ENCODE measurements at regions not wholly inside any gene's neighbourhood (a gene's known extent, or its start where the extent isn't known, plus 50 kb on each side); places are given as distances from the start of the nearest gene placed in this dataset.
"Not testable (repeated sequence)": the region's sequence is repeated elsewhere in the genome, so short reads cannot be mapped to it uniquely, and the experiment has no call there.

DNA sequence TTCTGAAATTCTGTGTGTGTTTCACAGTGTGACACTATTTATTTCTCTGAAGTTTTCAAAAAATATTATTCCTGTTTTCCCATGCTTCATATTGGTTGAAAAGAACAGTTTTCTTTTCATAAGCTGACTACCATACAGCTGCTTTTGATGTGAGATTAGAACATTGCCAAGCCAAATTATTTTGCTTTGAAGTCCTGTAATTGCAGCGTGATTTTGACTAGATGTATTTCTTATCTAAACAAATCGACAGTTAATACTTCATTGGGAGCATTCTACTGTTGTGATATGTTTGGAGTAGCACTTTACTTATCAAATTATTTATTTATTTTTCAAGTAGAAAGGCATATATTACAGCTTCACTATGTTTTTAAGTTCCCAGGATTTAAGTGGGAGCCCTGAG is 132.0 kb downstream of the DACT1 start:
- no peaks in the 10 kb centered on the region for H3K36me3 ChIP-seq (ENCODE audit: control insufficient read depth in 1 of 2, insufficient read depth in 2 of 2, low read length in 1 of 2)

DNA sequence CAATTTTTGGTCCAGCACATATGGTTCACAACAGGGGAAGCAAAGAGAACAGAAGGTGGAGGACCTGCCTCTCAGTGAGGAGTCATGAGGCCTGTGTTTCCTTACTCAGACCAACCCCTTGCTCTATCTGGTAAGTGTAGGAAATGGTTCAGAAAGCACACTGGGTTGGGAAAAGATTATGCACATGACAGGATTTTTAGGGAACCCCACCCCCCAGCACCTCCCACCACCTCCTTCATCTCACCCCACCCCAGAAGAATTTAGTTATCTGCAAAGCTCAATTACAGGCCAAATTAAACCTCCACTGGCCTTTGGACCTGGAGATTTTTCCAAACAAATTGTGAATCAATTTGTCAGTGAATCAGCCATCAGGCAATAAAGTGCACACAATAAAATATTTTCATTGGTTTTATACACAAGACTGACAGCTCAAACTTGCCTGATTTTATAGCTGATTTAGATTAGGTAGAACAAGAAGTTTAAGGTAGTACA is 132.8 kb downstream of the DACT1 start:
- Histone ChIP-seq H3K4me1 (ENCODE audit: control insufficient read depth in 1 of 2, insufficient read depth in 2 of 2, low read length in 2 of 2) (no peaks in the 10 kb centered on the region), H3K27me3 (ENCODE audit: control insufficient read depth in 1 of 2, insufficient read depth in 2 of 2, low read length in 1 of 2) (no peaks in the 10 kb centered on the region), H3K27ac (ENCODE audit: low read depth in 1 of 2, low read length in 2 of 2) (no peak overlapping the region), H3K4me3 (ENCODE audit: low read length in 2 of 2) (no peak overlapping the region), H3K9me3 (ENCODE audit: control insufficient read depth, low read length) (no peaks in the 10 kb centered on the region), H3K36me3 (ENCODE audit: control insufficient read depth in 1 of 2, insufficient read depth in 2 of 2, low read length in 1 of 2) (no peaks in the 10 kb centered on the region)
- intact Hi-C loops (cut with DNase I): no loop called here
- DNase-seq: no peak
- ATAC-seq (ENCODE audit: low FRiP score): no peak

More for the DNA sequence above, 132.0 kb downstream of the DACT1 start:
- Histone ChIP-seq H3K27ac (ENCODE audit: low read depth in 1 of 2, low read length in 2 of 2) (no peak overlapping the region), H3K4me3 (ENCODE audit: low read length in 2 of 2) (no peak overlapping the region), H3K27me3 (ENCODE audit: control insufficient read depth in 1 of 2, insufficient read depth in 2 of 2, low read length in 1 of 2) (no peaks in the 10 kb centered on the region), H3K4me1 (ENCODE audit: control insufficient read depth in 1 of 2, insufficient read depth in 2 of 2, low read length in 2 of 2) (no peaks in the 10 kb centered on the region), H3K9me3 (ENCODE audit: control insufficient read depth, low read length) (no peaks in the 10 kb centered on the region)
- intact Hi-C loops (cut with DNase I): no loop called here
- ATAC-seq (ENCODE audit: low FRiP score) (no peak), DNase-seq (no peak)
- WGBS, 2 donors: 50 to 64% methylated on average over 2 of the region's 2 CpGs

DNA sequence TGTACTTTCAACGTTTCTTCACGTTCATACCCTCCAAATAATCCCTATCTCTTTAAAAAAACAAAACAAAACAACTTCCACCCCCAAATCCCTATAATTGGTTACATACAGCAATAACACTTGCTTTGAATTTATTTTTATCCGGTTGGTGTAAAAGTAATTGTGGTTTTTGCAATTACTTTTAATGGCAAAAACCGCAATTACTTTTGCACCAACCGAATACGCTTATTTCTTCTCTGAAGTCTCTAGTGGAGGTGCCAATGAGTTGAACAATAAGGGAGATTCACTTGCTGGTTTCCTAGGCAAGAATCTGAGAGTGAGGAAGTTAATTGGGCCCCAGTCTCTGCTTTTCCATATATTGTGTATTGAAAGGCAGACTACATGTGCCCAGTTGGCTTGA is 133.3 kb downstream of the DACT1 start:
- intact Hi-C loops (cut with DNase I): no loop called here
- DNase-seq: no peak
- WGBS, 2 donors: 93 to 95% methylated on average over 6 of the region's 6 CpGs

DNA sequence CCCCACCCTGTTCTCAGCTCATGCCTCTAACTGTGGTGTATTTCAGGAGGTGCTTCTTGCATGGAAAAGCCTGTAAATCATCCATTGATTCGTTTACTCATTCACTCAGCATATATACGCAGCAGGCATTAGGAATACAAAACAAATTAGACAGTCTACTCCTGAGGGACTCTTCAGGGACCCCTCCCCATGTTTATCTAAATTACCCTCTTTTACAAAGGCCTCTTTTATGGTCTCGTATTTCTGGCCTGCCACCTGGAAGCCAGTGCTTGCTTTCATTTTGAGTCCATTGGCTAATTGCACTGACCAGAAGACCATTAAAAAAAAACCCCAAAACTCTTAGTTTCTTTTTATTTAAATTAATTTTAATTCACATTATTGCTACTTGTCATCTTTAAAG is 134.4 kb downstream of the DACT1 start:
- WGBS, 2 donors: 91 to 93% methylated on average over 3 of the region's 3 CpGs
- intact Hi-C loops (cut with DNase I): no loop called here
- no peak overlapping the region for H3K27ac ChIP-seq (ENCODE audit: low read depth in 1 of 2, low read length in 2 of 2)

More for the DNA sequence above, 133.3 kb downstream of the DACT1 start:
- H3K4me3 ChIP-seq (ENCODE audit: low read length in 2 of 2): no peak overlapping the region
- no peaks in the 10 kb centered on the region for H3K27me3 ChIP-seq (ENCODE audit: control insufficient read depth in 1 of 2, insufficient read depth in 2 of 2, low read length in 1 of 2)
- no peak overlapping the region for H3K27ac ChIP-seq (ENCODE audit: low read depth in 1 of 2, low read length in 2 of 2)
- H3K36me3 ChIP-seq (ENCODE audit: control insufficient read depth in 1 of 2, insufficient read depth in 2 of 2, low read length in 1 of 2): no peaks in the 10 kb centered on the region
- no peak for ATAC-seq (ENCODE audit: low FRiP score)
- H3K4me1 ChIP-seq (ENCODE audit: control insufficient read depth in 1 of 2, insufficient read depth in 2 of 2, low read length in 2 of 2): no peaks in the 10 kb centered on the region
- no peaks in the 10 kb centered on the region for H3K9me3 ChIP-seq (ENCODE audit: control insufficient read depth, low read length)

DNA sequence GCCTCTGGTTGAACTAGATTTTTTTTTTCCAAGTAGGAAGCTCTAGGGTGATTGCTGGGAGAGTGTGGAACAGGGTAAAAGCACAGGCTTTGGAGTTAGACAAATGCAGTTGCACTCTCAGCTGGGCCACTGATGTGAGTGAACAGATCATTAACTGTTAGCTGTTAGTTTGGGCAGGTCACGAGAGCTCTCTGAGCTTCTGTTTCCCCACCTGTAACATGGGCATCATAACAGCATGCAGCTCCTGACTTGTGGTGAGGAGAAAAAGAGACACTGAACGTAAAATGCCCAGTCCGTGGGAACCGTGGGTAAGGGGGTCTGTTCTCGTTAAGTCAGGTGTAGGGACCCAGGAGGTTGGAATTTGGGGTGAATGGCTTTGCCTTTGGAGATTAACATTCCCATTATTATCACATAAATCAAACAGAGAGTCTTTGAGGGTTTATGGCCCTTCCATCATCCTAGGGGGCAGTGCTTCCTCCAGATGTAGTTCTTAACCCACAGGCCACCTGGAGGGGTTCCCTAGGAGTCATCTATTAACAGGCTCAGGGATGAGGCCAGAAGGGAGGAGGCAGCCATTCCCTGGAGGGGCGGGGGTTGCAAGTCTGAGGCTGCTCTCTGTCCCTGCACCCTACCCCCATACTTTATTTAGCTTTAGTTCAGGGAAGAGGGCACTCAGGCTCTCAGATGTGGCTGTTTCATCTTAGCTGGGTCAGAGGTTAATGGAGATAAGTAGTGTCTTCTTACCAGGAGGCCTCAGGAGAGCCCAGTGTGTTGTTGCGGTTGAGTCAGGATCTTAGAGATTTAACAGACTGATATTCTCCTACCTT is 135.2 kb downstream of the DACT1 start:
- 87 to 93% methylated on average over 7 of the region's 7 CpGs for WGBS, 2 donors
- Histone ChIP-seq H3K9me3 (ENCODE audit: control insufficient read depth, low read length) (no peaks in the 10 kb centered on the region), H3K27me3 (ENCODE audit: control insufficient read depth in 1 of 2, insufficient read depth in 2 of 2, low read length in 1 of 2) (no peaks in the 10 kb centered on the region), H3K4me1 (ENCODE audit: control insufficient read depth in 1 of 2, insufficient read depth in 2 of 2, low read length in 2 of 2) (no peaks in the 10 kb centered on the region), H3K27ac (ENCODE audit: low read depth in 1 of 2, low read length in 2 of 2) (no peak overlapping the region), H3K4me3 (ENCODE audit: low read length in 2 of 2) (no peak overlapping the region), H3K36me3 (ENCODE audit: control insufficient read depth in 1 of 2, insufficient read depth in 2 of 2, low read length in 1 of 2) (no peaks in the 10 kb centered on the region)
- no peak for ATAC-seq (ENCODE audit: low FRiP score)
- DNase-seq: no peak
- intact Hi-C loops (cut with DNase I): no loop called here

More for the DNA sequence above, 134.4 kb downstream of the DACT1 start:
- Histone ChIP-seq H3K9me3 (ENCODE audit: control insufficient read depth, low read length) (no peaks in the 10 kb centered on the region), H3K36me3 (ENCODE audit: control insufficient read depth in 1 of 2, insufficient read depth in 2 of 2, low read length in 1 of 2) (no peaks in the 10 kb centered on the region), H3K27me3 (ENCODE audit: control insufficient read depth in 1 of 2, insufficient read depth in 2 of 2, low read length in 1 of 2) (no peaks in the 10 kb centered on the region), H3K4me3 (ENCODE audit: low read length in 2 of 2) (no peak overlapping the region), H3K4me1 (ENCODE audit: control insufficient read depth in 1 of 2, insufficient read depth in 2 of 2, low read length in 2 of 2) (no peaks in the 10 kb centered on the region)
- DNase-seq (no peak), ATAC-seq (ENCODE audit: low FRiP score) (no peak)

DNA sequence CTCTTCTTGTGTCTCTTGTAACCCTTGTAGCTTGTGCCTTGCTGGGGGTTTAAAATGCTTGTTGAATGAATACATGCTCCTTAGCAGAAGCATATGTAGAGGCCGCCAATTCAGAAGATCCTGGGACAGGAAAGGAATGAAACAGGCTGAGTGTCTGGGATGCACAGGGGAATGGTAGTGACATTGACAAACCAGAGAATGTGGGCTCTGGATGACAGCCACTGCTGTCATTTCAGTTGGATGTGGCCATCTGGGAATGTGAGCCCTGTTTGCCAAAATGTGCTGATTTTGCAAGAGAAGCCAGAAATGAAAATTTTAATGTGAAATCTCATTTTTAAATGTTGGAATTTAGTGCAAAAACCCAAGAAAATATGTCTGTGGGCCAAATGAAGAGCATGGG is 136.8 kb downstream of the DACT1 start:
- Histone ChIP-seq H3K36me3 (ENCODE audit: control insufficient read depth in 1 of 2, insufficient read depth in 2 of 2, low read length in 1 of 2) (no peaks in the 10 kb centered on the region), H3K4me1 (ENCODE audit: control insufficient read depth in 1 of 2, insufficient read depth in 2 of 2, low read length in 2 of 2) (no peaks in the 10 kb centered on the region), H3K9me3 (ENCODE audit: control insufficient read depth, low read length) (no peaks in the 10 kb centered on the region), H3K4me3 (ENCODE audit: low read length in 2 of 2) (no peak overlapping the region), H3K27me3 (ENCODE audit: control insufficient read depth in 1 of 2, insufficient read depth in 2 of 2, low read length in 1 of 2) (no peaks in the 10 kb centered on the region), H3K27ac (ENCODE audit: low read depth in 1 of 2, low read length in 2 of 2) (no peak overlapping the region)
- intact Hi-C loops (cut with DNase I): no loop called here
- WGBS, 2 donors: 96 to 99% methylated on average over 1 of the region's 1 CpG
- DNase-seq: no peak
- ATAC-seq (ENCODE audit: low FRiP score): no peak

DNA sequence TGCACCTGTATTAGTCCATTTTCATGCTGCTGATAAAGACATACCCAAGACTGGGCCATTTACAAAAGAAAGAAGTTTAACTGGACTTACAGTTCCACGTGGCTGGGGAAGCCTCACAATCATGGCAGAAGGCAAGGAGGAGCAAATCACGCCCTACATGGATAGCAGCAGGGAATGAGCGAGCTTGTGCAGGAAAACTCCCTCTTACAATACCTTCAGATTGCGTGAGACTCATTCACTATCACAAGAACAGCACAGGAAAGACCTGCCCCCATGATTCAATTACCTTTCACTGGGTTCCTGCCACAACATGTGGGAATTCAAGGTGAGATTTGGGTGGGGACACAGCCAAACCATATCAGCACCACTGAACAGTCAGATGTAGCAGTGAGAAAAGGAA is 137.4 kb downstream of the DACT1 start:
- ATAC-seq (ENCODE audit: low FRiP score); DNase-seq; H3K27me3 ChIP-seq (ENCODE audit: control insufficient read depth in 1 of 2, insufficient read depth in 2 of 2, low read length in 1 of 2); H3K36me3 ChIP-seq (ENCODE audit: control insufficient read depth in 1 of 2, insufficient read depth in 2 of 2, low read length in 1 of 2); H3K9me3 ChIP-seq (ENCODE audit: control insufficient read depth, low read length); H3K4me3 ChIP-seq (ENCODE audit: low read length in 2 of 2); intact Hi-C loops (cut with DNase I); H3K27ac ChIP-seq (ENCODE audit: low read depth in 1 of 2, low read length in 2 of 2); H3K4me1 ChIP-seq (ENCODE audit: control insufficient read depth in 1 of 2, insufficient read depth in 2 of 2, low read length in 2 of 2): not testable (repeated sequence)
- 94 to 95% methylated on average over 4 of the region's 4 CpGs for WGBS, 2 donors

DNA sequence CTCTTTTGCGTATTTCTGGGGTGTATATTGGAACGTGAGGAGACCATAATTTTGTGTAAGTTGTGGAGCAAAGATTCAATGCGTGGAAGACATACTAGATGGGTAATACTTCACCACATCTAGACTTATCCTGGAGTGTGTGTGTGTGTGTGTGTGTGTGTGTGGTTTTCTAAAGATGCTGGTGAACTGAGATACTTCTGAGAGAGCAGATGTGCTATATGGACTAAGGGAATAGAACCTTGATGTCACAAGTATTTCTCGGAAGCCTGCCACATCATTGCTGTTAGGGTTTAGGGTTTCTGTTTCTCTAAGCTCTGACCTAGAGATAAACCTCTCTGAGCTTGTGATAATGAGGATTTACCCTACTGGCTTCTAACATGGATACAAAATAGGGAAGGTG is 138.8 kb downstream of the DACT1 start:
- Histone ChIP-seq H3K27ac (ENCODE audit: low read depth in 1 of 2, low read length in 2 of 2) (no peak overlapping the region), H3K27me3 (ENCODE audit: control insufficient read depth in 1 of 2, insufficient read depth in 2 of 2, low read length in 1 of 2) (no peaks in the 10 kb centered on the region), H3K36me3 (ENCODE audit: control insufficient read depth in 1 of 2, insufficient read depth in 2 of 2, low read length in 1 of 2) (no peaks in the 10 kb centered on the region), H3K4me3 (ENCODE audit: low read length in 2 of 2) (no peak overlapping the region), H3K9me3 (ENCODE audit: control insufficient read depth, low read length) (no peaks in the 10 kb centered on the region), H3K4me1 (ENCODE audit: control insufficient read depth in 1 of 2, insufficient read depth in 2 of 2, low read length in 2 of 2) (no peaks in the 10 kb centered on the region)
- 94 to 97% methylated on average over 4 of the region's 4 CpGs for WGBS, 2 donors
- intact Hi-C loops (cut with DNase I): no loop called here
- ATAC-seq (ENCODE audit: low FRiP score): no peak
- DNase-seq: no peak

DNA sequence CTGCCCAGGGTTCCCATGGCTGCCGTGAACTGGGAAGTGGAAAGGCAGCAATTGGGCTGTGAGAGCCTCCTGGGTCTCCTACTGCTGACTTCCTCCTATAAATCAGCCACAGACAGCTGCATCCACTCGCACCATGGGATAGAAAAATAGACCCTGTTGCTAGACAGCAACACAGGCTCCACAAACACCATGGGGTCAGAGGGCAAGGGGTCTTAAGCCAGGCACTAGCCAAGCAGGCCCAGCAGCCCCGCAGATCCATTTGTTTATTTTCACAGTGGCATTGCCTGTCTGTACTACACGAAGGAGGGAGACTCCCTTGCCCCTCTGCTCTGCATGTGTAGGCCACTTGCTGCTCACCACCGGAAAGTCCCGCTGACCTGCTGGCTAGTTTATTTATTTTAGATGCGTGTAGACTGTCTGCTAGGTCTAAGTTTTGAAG is 139.8 kb downstream of the DACT1 start:
- 71 to 79% methylated on average over 7 of the region's 7 CpGs for WGBS, 2 donors
- H3K27ac ChIP-seq (ENCODE audit: low read depth in 1 of 2, low read length in 2 of 2): no peak overlapping the region
- intact Hi-C loops (cut with DNase I): no loop called here
- DNase-seq (no peak), ATAC-seq (ENCODE audit: low FRiP score) (no peak)
- H3K4me1 ChIP-seq (ENCODE audit: control insufficient read depth in 1 of 2, insufficient read depth in 2 of 2, low read length in 2 of 2): no peaks in the 10 kb centered on the region
- H3K27me3 ChIP-seq (ENCODE audit: control insufficient read depth in 1 of 2, insufficient read depth in 2 of 2, low read length in 1 of 2): no peaks in the 10 kb centered on the region
- no peak overlapping the region for H3K4me3 ChIP-seq (ENCODE audit: low read length in 2 of 2)
- no peaks in the 10 kb centered on the region for H3K9me3 ChIP-seq (ENCODE audit: control insufficient read depth, low read length)
- H3K36me3 ChIP-seq (ENCODE audit: control insufficient read depth in 1 of 2, insufficient read depth in 2 of 2, low read length in 1 of 2): no peaks in the 10 kb centered on the region
